NCI-H2171 (cell line): ENCODE measurements at regions not wholly inside any gene's neighbourhood (a gene's known extent, or its start where the extent isn't known, plus 50 kb on each side); places are given as distances from the start of the nearest gene placed in this dataset.
"Not testable (repeated sequence)": the region's sequence is repeated elsewhere in the genome, so short reads cannot be mapped to it uniquely, and the experiment has no call there.

Experiments
- DNase-seq: peaks from one replicate; lab custom pipeline; 2025; lab: John Stamatoyannopoulos, UW

- no peak for DNase-seq
These were observed 412.1 kb downstream of the TMEM38B start for GRCh38 chr9:106106396-106106795.

GRCh38 chr9:106107716-106108115, 413.4 kb downstream of the TMEM38B start:
- no peak for DNase-seq

GRCh38 chr9:106109706-106110105, 415.4 kb downstream of the TMEM38B start:
- not testable (repeated sequence) for DNase-seq

GRCh38 chr9:106110483-106110882, 416.1 kb downstream of the TMEM38B start:
- no peak for DNase-seq

GRCh38 chr9:106111039-106111730, 416.8 kb downstream of the TMEM38B start:
- DNase-seq: peak; percentile 74

GRCh38 chr9:106112935-106113334, 418.6 kb downstream of the TMEM38B start:
- no peak for DNase-seq

- no peak for DNase-seq
These were observed 424.8 kb downstream of the TMEM38B start for GRCh38 chr9:106119176-106119575.

- no peak for DNase-seq
These were observed 425.7 kb downstream of the TMEM38B start for GRCh38 chr9:106120071-106120470.

GRCh38 chr9:106127776-106128175, 433.4 kb downstream of the TMEM38B start:
- no peak for DNase-seq

- DNase-seq: no peak
These were observed 436.0 kb downstream of the TMEM38B start for GRCh38 chr9:106130374-106130773.

- no peak for DNase-seq
These were observed 449.4 kb downstream of the TMEM38B start for GRCh38 chr9:106143781-106144180.

- DNase-seq: no peak
These were observed 451.9 kb downstream of the TMEM38B start for GRCh38 chr9:106146066-106146840.

GRCh38 chr9:106146886-106147285, 452.5 kb downstream of the TMEM38B start:
- no peak for DNase-seq

- DNase-seq: no peak
These were observed 455.6 kb downstream of the TMEM38B start for GRCh38 chr9:106149956-106150355.

GRCh38 chr9:106156465-106156864, 462.1 kb downstream of the TMEM38B start:
- DNase-seq: no peak

- no peak for DNase-seq
These were observed 477.9 kb downstream of the TMEM38B start for GRCh38 chr9:106172265-106172664.

- no peak for DNase-seq
These were observed 480.0 kb downstream of the TMEM38B start for GRCh38 chr9:106174346-106174745.

- no peak for DNase-seq
These were observed 482.9 kb downstream of the TMEM38B start for GRCh38 chr9:106177216-106177615.

GRCh38 chr9:106179191-106179590, 484.9 kb downstream of the TMEM38B start:
- DNase-seq: no peak

GRCh38 chr9:106203815-106204516, 509.6 kb downstream of the TMEM38B start:
- not testable (repeated sequence) for DNase-seq

GRCh38 chr9:106207298-106207697, 513.0 kb downstream of the TMEM38B start:
- no peak for DNase-seq

- DNase-seq: no peak
These were observed 524.1 kb downstream of the TMEM38B start for GRCh38 chr9:106218427-106218826.

- DNase-seq: no peak
These were observed 524.5 kb downstream of the TMEM38B start for GRCh38 chr9:106218854-106219253.
